ENCODE measurements at regions not wholly inside any gene's neighbourhood (a gene's known extent, or its start where the extent isn't known, plus 50 kb on each side); places are given as distances from the start of the nearest gene placed in this dataset.

DNA sequence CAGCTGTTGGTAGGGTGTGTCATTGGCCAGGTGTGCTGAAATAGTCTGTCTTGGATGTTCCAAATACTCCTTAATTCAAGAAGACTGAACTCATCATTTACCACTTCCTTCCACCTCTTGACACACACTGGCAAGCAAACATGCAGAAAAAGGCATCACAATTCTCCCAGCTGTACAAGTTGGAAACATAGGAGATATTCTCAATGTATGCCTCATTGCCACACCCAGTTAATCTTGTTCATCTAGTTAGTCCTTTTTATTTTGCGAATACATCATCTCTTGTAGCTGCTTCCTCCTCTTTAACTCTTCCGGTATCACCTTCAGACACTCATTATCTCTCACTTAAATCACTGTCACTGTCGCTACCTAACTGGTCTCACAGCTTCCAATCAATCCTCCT is 75.1 kb upstream of the GOT2 start:
- Histone ChIP-seq H3K9ac (no peak overlapping the region), H3K4me1 (ENCODE audit: control insufficient read depth in 1 of 2, insufficient read depth in 2 of 2, low read depth in 1 of 2, low read length in 1 of 2) (no peaks in the 10 kb centered on the region), H3K27me3 (ENCODE audit: insufficient read depth) (no peaks in the 10 kb centered on the region), H3K4me3 (ENCODE audit: low read depth in 2 of 2, low read length in 1 of 2) (no peak overlapping the region), H2AFZ (ENCODE audit: low read depth) (no peak overlapping the region), H3K4me2 (no peak overlapping the region), H3K9me3 (no peaks in the 10 kb centered on the region), H3K27ac (ENCODE audit: low read depth in 2 of 2, low read length in 1 of 2) (no peak overlapping the region), H3K9me2 (no peaks in the 10 kb centered on the region), H3F3A (replicated peaks; ENCODE audit: insufficient read depth) (no peaks in the 10 kb centered on the region), H3K36me3 (replicated peaks in 1 of 2; ENCODE audit: control insufficient read depth in 1 of 2, insufficient read depth in 2 of 2, low read length in 1 of 2) (no peaks in the 10 kb centered on the region), H4K20me1 (ENCODE audit: insufficient read depth) (no peaks in the 10 kb centered on the region), H3K79me2 (ENCODE audit: insufficient read depth) (no peaks in the 10 kb centered on the region)
- no peak for TF ChIP-seq MEF2A (IDR thresholded peaks at IDR 0.05; ENCODE audit: borderline replicate concordance, low read depth)
- no peak for TF ChIP-seq EZH2phosphoT487 (IDR thresholded peaks at IDR 0.05; ENCODE audit: borderline replicate concordance, low read depth)
- TF ChIP-seq GABPA (IDR thresholded peaks at IDR 0.05; ENCODE audit: low read depth) = no peak
- no peak for DNase-seq
- CTCF ChIA-PET = interaction anchor here (1.2 kb wide), 1 partner anchor 238 kb away, joined by 3 read pairs; no protein-coding TSS in a partner anchor
- WGBS (ENCODE audit: low lambda C conversion rate) = 46% methylated on average over 3 of the region's 3 CpGs
- POLR2A ChIA-PET = no interaction called here

DNA sequence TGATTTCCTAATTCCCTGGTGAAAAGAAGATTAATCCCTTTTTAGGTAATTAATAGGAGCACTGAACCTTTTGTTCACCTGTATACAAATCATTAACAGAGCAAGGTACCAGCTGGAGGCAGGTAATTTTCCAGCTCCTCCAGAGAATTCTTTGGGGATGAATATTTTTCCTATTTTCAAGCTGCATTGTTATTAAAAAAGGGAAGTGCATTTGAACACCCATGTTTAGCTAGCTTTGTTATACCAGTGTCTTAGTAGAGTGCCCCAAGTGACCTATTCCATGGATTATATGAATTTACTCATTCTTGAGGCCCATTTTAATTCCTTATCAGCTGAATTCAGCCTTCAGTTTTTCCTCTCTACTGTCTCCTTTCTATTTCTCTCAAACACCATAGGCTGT is 73.2 kb upstream of the GOT2 start:
- no peaks in the 10 kb centered on the region for H3K79me2 ChIP-seq (ENCODE audit: insufficient read depth)
- no peaks in the 10 kb centered on the region for H3K27me3 ChIP-seq (ENCODE audit: insufficient read depth)
- H3K9me3 ChIP-seq = no peaks in the 10 kb centered on the region
- ChIA-PET POLR2A (no interaction called here), CTCF (no interaction called here)
- no peaks in the 10 kb centered on the region for H3K36me3 ChIP-seq (replicated peaks in 1 of 2; ENCODE audit: control insufficient read depth in 1 of 2, insufficient read depth in 2 of 2, low read length in 1 of 2)
- no peak overlapping the region for H3K9ac ChIP-seq
- no peak overlapping the region for H3K4me3 ChIP-seq (ENCODE audit: low read depth in 2 of 2, low read length in 1 of 2)
- H3K27ac ChIP-seq (ENCODE audit: low read depth in 2 of 2, low read length in 1 of 2) = no peak overlapping the region
- no peaks in the 10 kb centered on the region for H3K9me2 ChIP-seq
- H3F3A ChIP-seq (replicated peaks; ENCODE audit: insufficient read depth) = no peaks in the 10 kb centered on the region
- no peak for DNase-seq
- H4K20me1 ChIP-seq (ENCODE audit: insufficient read depth) = no peaks in the 10 kb centered on the region
- H3K4me2 ChIP-seq = no peak overlapping the region
- TF ChIP-seq, protein P1, sequence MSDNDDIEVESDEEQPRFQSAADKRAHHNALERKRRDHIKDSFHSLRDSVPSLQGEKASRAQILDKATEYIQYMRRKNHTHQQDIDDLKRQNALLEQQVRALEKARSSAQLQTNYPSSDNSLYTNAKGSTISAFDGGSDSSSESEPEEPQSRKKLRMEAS (IDR thresholded peaks at IDR 0.05; ENCODE audit: low read depth) = no peak
- no peak for TF ChIP-seq EZH2phosphoT487 (IDR thresholded peaks at IDR 0.05; ENCODE audit: borderline replicate concordance, low read depth)
- H3K4me1 ChIP-seq (ENCODE audit: control insufficient read depth in 1 of 2, insufficient read depth in 2 of 2, low read depth in 1 of 2, low read length in 1 of 2) = no peaks in the 10 kb centered on the region
- no peak overlapping the region for H2AFZ ChIP-seq (ENCODE audit: low read depth)

DNA sequence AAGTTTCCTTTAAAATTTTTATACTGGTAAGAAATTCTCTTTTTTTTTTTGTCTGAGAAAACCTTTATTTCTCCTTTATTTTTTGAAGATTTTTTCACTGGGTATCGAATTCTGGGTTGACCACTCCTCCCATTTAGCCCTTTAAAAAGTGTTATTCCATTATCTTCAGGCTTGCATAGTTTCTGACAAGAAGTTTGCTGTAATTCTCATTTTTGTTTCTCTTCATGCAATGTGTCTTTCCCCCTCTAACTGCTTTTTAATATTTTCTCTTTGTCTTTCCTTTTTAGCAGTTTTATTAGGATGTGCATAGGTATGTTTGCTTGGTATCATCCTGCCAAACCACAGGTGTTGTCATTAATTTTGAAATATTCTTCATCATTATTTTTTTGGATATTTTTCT is 67.7 kb upstream of the GOT2 start:
- H3K27ac ChIP-seq (ENCODE audit: low read depth in 2 of 2, low read length in 1 of 2) = no peak overlapping the region
- DNase-seq = no peak
- CTCF ChIA-PET = no interaction called here
- H3K36me3 ChIP-seq (replicated peaks in 1 of 2; ENCODE audit: control insufficient read depth in 1 of 2, insufficient read depth in 2 of 2, low read length in 1 of 2) = no peaks in the 10 kb centered on the region
- no peaks in the 10 kb centered on the region for H3F3A ChIP-seq (replicated peaks; ENCODE audit: insufficient read depth)
- no peaks in the 10 kb centered on the region for H3K27me3 ChIP-seq (ENCODE audit: insufficient read depth)
- no peaks in the 10 kb centered on the region for H3K79me2 ChIP-seq (ENCODE audit: insufficient read depth)
- no peak overlapping the region for H3K4me3 ChIP-seq (ENCODE audit: low read depth in 2 of 2, low read length in 1 of 2)
- WGBS (ENCODE audit: low lambda C conversion rate) = 0% methylated on average over 1 of the region's 1 CpG
- no peak overlapping the region for H2AFZ ChIP-seq (ENCODE audit: low read depth)
- H4K20me1 ChIP-seq (ENCODE audit: insufficient read depth) = no peaks in the 10 kb centered on the region
- TF ChIP-seq TEAD4 (IDR thresholded peaks at IDR 0.05; ENCODE audit: borderline replicate concordance, insufficient read depth) = no peak
- TF ChIP-seq RAD21 (IDR thresholded peaks at IDR 0.05; ENCODE audit: low read length) = no peak
- TF ChIP-seq SIN3A (IDR thresholded peaks at IDR 0.05; ENCODE audit: borderline replicate concordance, low read depth, low read length) = no peak
- no peak overlapping the region for H3K9ac ChIP-seq
- no peaks in the 10 kb centered on the region for H3K9me3 ChIP-seq
- POLR2A ChIA-PET = no interaction called here
- no peak overlapping the region for H3K4me2 ChIP-seq
- H3K4me1 ChIP-seq (ENCODE audit: control insufficient read depth in 1 of 2, insufficient read depth in 2 of 2, low read depth in 1 of 2, low read length in 1 of 2) = no peaks in the 10 kb centered on the region
- H3K9me2 ChIP-seq = no peaks in the 10 kb centered on the region

Measured in SK-N-SH (cell line).